ENCODE measurements at regions not wholly inside any gene's neighbourhood (a gene's known extent, or its start where the extent isn't known, plus 50 kb on each side); places are given as distances from the start of the nearest gene placed in this dataset.

GRCh38 chr3:181358562-181358961, 353.2 kb upstream of the SOX2 start:
- no CpG with 5 or more reads among the region's 3 CpGs for WGBS (ENCODE audit: insufficient coverage, insufficient read length)

GRCh38 chr3:181358060-181358459, 353.7 kb upstream of the SOX2 start:
- Histone ChIP-seq H3K9me3 (ENCODE audit: control insufficient read depth, insufficient read depth, low read length) (no peaks in the 10 kb centered on the region), H3K27ac (ENCODE audit: low read length) (no peak overlapping the region), H3K27me3 (ENCODE audit: control insufficient read depth, insufficient read depth, low read length) (no peaks in the 10 kb centered on the region), H3K36me3 (ENCODE audit: control insufficient read depth, insufficient read depth, low read length) (no peaks in the 10 kb centered on the region), H3K4me3 (ENCODE audit: low read length) (no peak overlapping the region), H3K4me1 (ENCODE audit: control insufficient read depth, insufficient read depth, low read length) (no peaks in the 10 kb centered on the region)
- DNase-seq (ENCODE audit: low read depth, low spot score), result no peak
- no CpG with 5 or more reads among the region's 1 CpG for WGBS (ENCODE audit: insufficient coverage, insufficient read length)

More at GRCh38 chr3:181358562-181358961, 353.2 kb upstream of the SOX2 start:
- H3K27me3 ChIP-seq (ENCODE audit: control insufficient read depth, insufficient read depth, low read length), result no peaks in the 10 kb centered on the region
- H3K4me3 ChIP-seq (ENCODE audit: low read length), result no peak overlapping the region
- H3K27ac ChIP-seq (ENCODE audit: low read length), result no peak overlapping the region
- H3K36me3 ChIP-seq (ENCODE audit: control insufficient read depth, insufficient read depth, low read length), result no peaks in the 10 kb centered on the region
- no peaks in the 10 kb centered on the region for H3K9me3 ChIP-seq (ENCODE audit: control insufficient read depth, insufficient read depth, low read length)
- no peaks in the 10 kb centered on the region for H3K4me1 ChIP-seq (ENCODE audit: control insufficient read depth, insufficient read depth, low read length)
- DNase-seq (ENCODE audit: low read depth, low spot score), result no peak

- no peaks in the 10 kb centered on the region for H3K36me3 ChIP-seq (ENCODE audit: control insufficient read depth, insufficient read depth, low read length)
- no peak overlapping the region for H3K4me3 ChIP-seq (ENCODE audit: low read length)
- no peak for DNase-seq (ENCODE audit: low read depth, low spot score)
- H3K9me3 ChIP-seq (ENCODE audit: control insufficient read depth, insufficient read depth, low read length), result no peaks in the 10 kb centered on the region
- H3K27ac ChIP-seq (ENCODE audit: low read length), result no peak overlapping the region
- no peaks in the 10 kb centered on the region for H3K4me1 ChIP-seq (ENCODE audit: control insufficient read depth, insufficient read depth, low read length)
- no peaks in the 10 kb centered on the region for H3K27me3 ChIP-seq (ENCODE audit: control insufficient read depth, insufficient read depth, low read length)
These were observed 357.6 kb upstream of the SOX2 start for GRCh38 chr3:181354140-181354539.

GRCh38 chr3:181344331-181344730, 354.8 kb upstream of the DNAJC19 start:
- Histone ChIP-seq H3K4me1 (ENCODE audit: control insufficient read depth, insufficient read depth, low read length) (no peaks in the 10 kb centered on the region), H3K9me3 (ENCODE audit: control insufficient read depth, insufficient read depth, low read length) (no peaks in the 10 kb centered on the region), H3K36me3 (ENCODE audit: control insufficient read depth, insufficient read depth, low read length) (no peaks in the 10 kb centered on the region), H3K27me3 (ENCODE audit: control insufficient read depth, insufficient read depth, low read length) (no peaks in the 10 kb centered on the region), H3K27ac (ENCODE audit: low read length) (no peak overlapping the region), H3K4me3 (ENCODE audit: low read length) (no peak overlapping the region)
- no CpG with 5 or more reads among the region's 5 CpGs for WGBS (ENCODE audit: insufficient coverage, insufficient read length)
- DNase-seq (ENCODE audit: low read depth, low spot score), result no peak

GRCh38 chr3:181336597-181336996, 347.1 kb upstream of the DNAJC19 start:
- no CpG with 5 or more reads among the region's 2 CpGs for WGBS (ENCODE audit: insufficient coverage, insufficient read length)

GRCh38 chr3:181333394-181333793, 343.9 kb upstream of the DNAJC19 start:
- DNase-seq (ENCODE audit: low read depth, low spot score), result no peak
- Histone ChIP-seq H3K27ac (ENCODE audit: low read length) (no peak overlapping the region), H3K9me3 (ENCODE audit: control insufficient read depth, insufficient read depth, low read length) (no peaks in the 10 kb centered on the region), H3K27me3 (ENCODE audit: control insufficient read depth, insufficient read depth, low read length) (no peaks in the 10 kb centered on the region), H3K4me1 (ENCODE audit: control insufficient read depth, insufficient read depth, low read length) (no peaks in the 10 kb centered on the region), H3K36me3 (ENCODE audit: control insufficient read depth, insufficient read depth, low read length) (no peaks in the 10 kb centered on the region), H3K4me3 (ENCODE audit: low read length) (no peak overlapping the region)

More at GRCh38 chr3:181336597-181336996, 347.1 kb upstream of the DNAJC19 start:
- Histone ChIP-seq H3K27me3 (ENCODE audit: control insufficient read depth, insufficient read depth, low read length) (no peaks in the 10 kb centered on the region), H3K4me3 (ENCODE audit: low read length) (no peak overlapping the region), H3K36me3 (ENCODE audit: control insufficient read depth, insufficient read depth, low read length) (no peaks in the 10 kb centered on the region), H3K9me3 (ENCODE audit: control insufficient read depth, insufficient read depth, low read length) (no peaks in the 10 kb centered on the region), H3K4me1 (ENCODE audit: control insufficient read depth, insufficient read depth, low read length) (no peaks in the 10 kb centered on the region), H3K27ac (ENCODE audit: low read length) (no peak overlapping the region)
- DNase-seq (ENCODE audit: low read depth, low spot score), result no peak

- H3K36me3 ChIP-seq (ENCODE audit: control insufficient read depth, insufficient read depth, low read length), result no peaks in the 10 kb centered on the region
- H3K4me3 ChIP-seq (ENCODE audit: low read length), result no peak overlapping the region
- no CpG with 5 or more reads among the region's 5 CpGs for WGBS (ENCODE audit: insufficient coverage, insufficient read length)
- no peak overlapping the region for H3K27ac ChIP-seq (ENCODE audit: low read length)
- no peaks in the 10 kb centered on the region for H3K27me3 ChIP-seq (ENCODE audit: control insufficient read depth, insufficient read depth, low read length)
- H3K9me3 ChIP-seq (ENCODE audit: control insufficient read depth, insufficient read depth, low read length), result no peaks in the 10 kb centered on the region
- DNase-seq (ENCODE audit: low read depth, low spot score), result no peak
- H3K4me1 ChIP-seq (ENCODE audit: control insufficient read depth, insufficient read depth, low read length), result no peaks in the 10 kb centered on the region
These were observed 341.5 kb upstream of the DNAJC19 start for GRCh38 chr3:181330821-181331563.

GRCh38 chr3:181330257-181330656, 340.7 kb upstream of the DNAJC19 start:
- Histone ChIP-seq H3K4me1 (ENCODE audit: control insufficient read depth, insufficient read depth, low read length) (no peaks in the 10 kb centered on the region), H3K27ac (ENCODE audit: low read length) (no peak overlapping the region), H3K36me3 (ENCODE audit: control insufficient read depth, insufficient read depth, low read length) (no peaks in the 10 kb centered on the region), H3K4me3 (ENCODE audit: low read length) (no peak overlapping the region), H3K9me3 (ENCODE audit: control insufficient read depth, insufficient read depth, low read length) (no peaks in the 10 kb centered on the region), H3K27me3 (ENCODE audit: control insufficient read depth, insufficient read depth, low read length) (no peaks in the 10 kb centered on the region)
- DNase-seq (ENCODE audit: low read depth, low spot score), result no peak
- 100% methylated on average over 1 of the region's 3 CpGs for WGBS (ENCODE audit: insufficient coverage, insufficient read length)

GRCh38 chr3:181329024-181329423, 339.5 kb upstream of the DNAJC19 start:
- Histone ChIP-seq H3K27me3 (ENCODE audit: control insufficient read depth, insufficient read depth, low read length) (no peaks in the 10 kb centered on the region), H3K4me3 (ENCODE audit: low read length) (no peak overlapping the region), H3K36me3 (ENCODE audit: control insufficient read depth, insufficient read depth, low read length) (no peaks in the 10 kb centered on the region), H3K9me3 (ENCODE audit: control insufficient read depth, insufficient read depth, low read length) (no peaks in the 10 kb centered on the region), H3K4me1 (ENCODE audit: control insufficient read depth, insufficient read depth, low read length) (no peaks in the 10 kb centered on the region), H3K27ac (ENCODE audit: low read length) (no peak overlapping the region)
- no CpG with 5 or more reads among the region's 2 CpGs for WGBS (ENCODE audit: insufficient coverage, insufficient read length)
- DNase-seq (ENCODE audit: low read depth, low spot score), result no peak

- H3K27me3 ChIP-seq (ENCODE audit: control insufficient read depth, insufficient read depth, low read length), result no peaks in the 10 kb centered on the region
- no peak overlapping the region for H3K4me3 ChIP-seq (ENCODE audit: low read length)
- no peaks in the 10 kb centered on the region for H3K4me1 ChIP-seq (ENCODE audit: control insufficient read depth, insufficient read depth, low read length)
- H3K27ac ChIP-seq (ENCODE audit: low read length), result no peak overlapping the region
- H3K9me3 ChIP-seq (ENCODE audit: control insufficient read depth, insufficient read depth, low read length), result no peaks in the 10 kb centered on the region
- DNase-seq (ENCODE audit: low read depth, low spot score), result no peak
- WGBS (ENCODE audit: insufficient coverage, insufficient read length), result no CpG with 5 or more reads among the region's 5 CpGs
- H3K36me3 ChIP-seq (ENCODE audit: control insufficient read depth, insufficient read depth, low read length), result no peaks in the 10 kb centered on the region
These were observed 338.8 kb upstream of the DNAJC19 start for GRCh38 chr3:181328346-181328745.

- no peaks in the 10 kb centered on the region for H3K27me3 ChIP-seq (ENCODE audit: control insufficient read depth, insufficient read depth, low read length)
- no peaks in the 10 kb centered on the region for H3K36me3 ChIP-seq (ENCODE audit: control insufficient read depth, insufficient read depth, low read length)
- H3K4me1 ChIP-seq (ENCODE audit: control insufficient read depth, insufficient read depth, low read length), result no peaks in the 10 kb centered on the region
- no peak overlapping the region for H3K27ac ChIP-seq (ENCODE audit: low read length)
- H3K4me3 ChIP-seq (ENCODE audit: low read length), result no peak overlapping the region
- H3K9me3 ChIP-seq (ENCODE audit: control insufficient read depth, insufficient read depth, low read length), result no peaks in the 10 kb centered on the region
- no peak for DNase-seq (ENCODE audit: low read depth, low spot score)
- WGBS (ENCODE audit: insufficient coverage, insufficient read length), result no CpG with 5 or more reads among the region's 4 CpGs
These were observed 337.8 kb upstream of the DNAJC19 start for GRCh38 chr3:181327349-181327748.
